ENCODE measurements at regions not wholly inside any gene's neighbourhood (a gene's known extent, or its start where the extent isn't known, plus 50 kb on each side); places are given as distances from the start of the nearest gene placed in this dataset.
"Not testable (repeated sequence)": the region's sequence is repeated elsewhere in the genome, so short reads cannot be mapped to it uniquely, and the experiment has no call there.

DNA sequence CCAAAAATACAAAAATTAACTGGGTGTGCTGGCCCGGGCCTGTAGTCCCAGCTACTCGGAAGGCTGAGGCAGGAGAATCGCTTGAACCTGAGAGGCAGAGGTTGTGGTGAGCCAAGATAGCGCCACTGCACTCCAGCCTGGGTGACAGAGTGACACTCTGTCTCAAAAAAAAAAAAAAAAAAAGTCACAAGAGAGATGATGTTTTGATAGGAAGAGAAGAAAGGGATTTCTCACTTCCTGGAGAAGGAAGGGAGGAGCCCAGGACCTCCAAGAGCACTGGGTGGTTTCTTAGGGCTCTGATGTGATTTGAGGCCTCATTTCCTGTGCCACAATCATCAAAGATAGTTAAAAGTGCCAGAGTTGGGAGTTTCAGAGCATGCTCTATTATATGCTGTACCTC lies 1048.3 kb downstream of the BCL11B start:
- DNase-seq: not testable (repeated sequence)

DNA sequence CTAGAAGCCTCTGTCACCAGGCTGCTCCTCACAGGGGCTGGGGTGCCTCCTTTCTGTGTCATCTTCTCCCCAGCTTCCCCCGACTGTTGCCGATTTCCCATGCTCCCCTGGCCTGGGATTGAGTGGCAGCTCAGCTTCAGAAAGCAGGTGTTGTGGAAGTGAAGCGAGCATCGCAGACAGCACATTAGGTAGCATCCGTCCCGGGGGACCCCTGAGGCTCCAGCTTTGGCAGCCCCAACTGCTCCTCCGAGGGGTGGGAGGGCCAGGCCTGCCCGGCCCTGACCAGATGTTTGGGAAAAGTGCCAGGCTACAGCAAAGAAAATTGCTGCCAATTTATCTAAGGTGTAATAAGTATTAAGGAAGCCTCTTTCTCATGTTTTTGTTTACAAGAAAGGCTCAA lies 1045.6 kb downstream of the BCL11B start:
- no peak for DNase-seq

GRCh38 chr14:98227000-98227726 lies 1044.8 kb downstream of the BCL11B start:
- DNase-seq: no peak

DNA sequence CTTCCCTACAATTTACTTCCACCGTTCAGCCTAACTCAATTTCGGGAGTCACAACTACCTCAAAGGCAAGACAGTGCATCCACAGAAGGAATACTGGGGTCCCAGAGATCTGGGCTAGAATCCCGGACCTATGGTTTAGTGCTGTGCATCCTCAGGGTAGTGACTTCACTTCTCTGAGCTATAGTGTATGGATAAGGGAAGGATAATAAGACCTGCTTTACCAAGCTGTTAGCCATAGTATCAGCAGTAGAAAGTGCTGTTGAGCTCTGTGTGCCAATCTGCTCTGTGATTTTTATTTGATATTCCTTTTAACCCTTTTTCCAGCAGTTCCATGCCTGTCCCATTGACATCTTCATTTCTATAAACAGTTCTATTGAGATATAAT lies 1044.3 kb downstream of the BCL11B start:
- DNase-seq: no peak

DNA sequence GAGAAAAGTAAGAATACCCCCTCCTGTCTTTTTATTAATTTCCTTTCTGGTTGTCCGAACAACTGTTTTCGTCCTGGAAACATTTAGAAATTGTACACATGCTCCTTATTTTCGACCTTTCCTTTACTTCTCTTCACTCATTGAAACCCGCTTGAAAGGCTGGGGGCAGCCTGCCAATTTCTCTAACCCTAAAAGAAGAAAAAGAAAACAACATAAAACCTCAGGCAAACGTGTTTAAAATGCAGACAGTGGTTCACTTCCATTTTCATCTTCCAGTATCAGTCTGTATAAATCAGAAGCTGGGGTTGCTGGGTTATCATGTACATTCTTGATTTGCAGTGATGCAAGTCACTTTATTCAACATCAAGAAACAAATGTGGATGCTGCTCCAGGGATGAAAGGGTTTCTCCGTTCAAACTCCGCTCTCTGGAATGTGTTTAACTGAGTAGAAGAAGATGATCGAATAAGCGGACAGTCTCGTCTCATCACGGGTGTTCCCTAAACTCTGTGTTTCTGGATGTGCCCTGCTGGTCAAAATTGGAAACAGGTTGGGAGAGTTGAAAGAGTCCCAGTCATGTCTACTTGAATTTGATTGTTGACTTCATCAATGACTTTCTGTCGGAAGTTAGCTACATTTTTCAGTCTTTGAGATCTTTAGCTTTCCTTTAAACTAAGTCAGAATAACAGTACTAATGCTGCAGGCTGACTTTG lies 1042.2 kb downstream of the BCL11B start:
- DNase-seq: no peak

- DNase-seq: no peak
Measured at GRCh38 chr14:98230411-98230810, 1041.6 kb downstream of the BCL11B start.

DNA sequence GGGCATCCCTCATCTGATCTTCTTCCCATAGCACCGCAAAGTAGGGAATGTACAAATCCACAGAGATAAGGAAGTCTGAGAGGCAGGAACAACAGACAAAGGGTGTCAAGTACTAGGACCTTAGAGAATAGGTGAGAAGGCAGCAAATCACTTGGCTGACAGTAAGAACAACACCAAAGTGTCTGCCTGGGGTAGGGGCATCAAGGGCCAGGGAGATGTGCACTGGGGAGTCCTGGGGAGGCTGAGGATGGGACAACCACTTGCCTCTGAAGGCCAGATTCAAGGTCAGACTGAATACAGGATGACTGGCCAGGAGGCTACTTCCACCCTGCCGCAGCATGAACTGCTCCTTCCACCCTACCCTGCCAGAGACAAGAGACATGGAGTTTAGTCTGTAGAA lies 1040.8 kb downstream of the BCL11B start:
- DNase-seq: no peak

GRCh38 chr14:98233656-98234055 lies 1038.3 kb downstream of the BCL11B start:
- DNase-seq: no peak

- DNase-seq: no peak
Measured at GRCh38 chr14:98234208-98234607, 1037.8 kb downstream of the BCL11B start.

- DNase-seq: no peak
Measured at GRCh38 chr14:98236314-98236713, 1035.7 kb downstream of the BCL11B start.

DNA sequence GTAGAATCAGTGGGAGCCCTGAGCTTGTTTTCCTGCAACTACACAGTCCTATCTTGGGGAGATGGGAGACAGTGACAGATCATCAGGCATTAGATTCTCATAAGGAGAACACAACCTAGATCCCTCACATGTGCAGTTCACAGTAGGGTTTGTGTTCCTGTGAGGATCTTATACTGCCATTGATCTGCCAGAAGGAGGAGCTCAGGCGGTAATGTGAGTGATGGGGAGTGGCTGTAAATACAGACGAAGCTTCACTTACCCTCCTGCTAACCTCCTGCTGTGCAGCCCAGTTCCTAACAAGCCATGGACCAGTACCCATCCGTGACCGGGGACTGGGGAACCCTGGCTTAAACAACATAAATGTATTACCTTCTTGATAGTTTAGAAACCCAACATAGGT lies 1034.1 kb downstream of the BCL11B start:
- DNase-seq: no peak

- DNase-seq: no peak
Measured at GRCh38 chr14:98240376-98240775, 1031.6 kb downstream of the BCL11B start.

DNA sequence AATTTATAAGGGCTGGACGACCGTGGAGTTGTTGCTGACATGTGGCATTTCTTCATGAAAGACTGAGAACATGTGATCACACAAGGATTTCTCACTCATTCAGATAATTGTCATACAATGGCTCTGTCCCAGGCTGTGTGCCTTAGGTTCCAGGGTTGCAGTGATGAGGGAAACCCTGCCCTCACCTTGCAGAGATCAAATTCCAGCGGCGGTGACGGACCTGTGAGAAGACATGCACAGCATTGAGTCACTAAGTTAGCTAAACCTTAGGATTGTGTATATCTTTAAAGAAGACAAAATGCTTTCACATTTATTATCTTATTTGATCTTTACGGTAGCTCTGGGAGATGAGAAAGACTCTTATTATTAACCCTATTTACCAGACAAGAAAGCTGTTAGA lies 1029.1 kb downstream of the BCL11B start:
- no peak for DNase-seq

- no peak for DNase-seq
Measured at GRCh38 chr14:98243332-98243731, 1028.7 kb downstream of the BCL11B start.

DNA sequence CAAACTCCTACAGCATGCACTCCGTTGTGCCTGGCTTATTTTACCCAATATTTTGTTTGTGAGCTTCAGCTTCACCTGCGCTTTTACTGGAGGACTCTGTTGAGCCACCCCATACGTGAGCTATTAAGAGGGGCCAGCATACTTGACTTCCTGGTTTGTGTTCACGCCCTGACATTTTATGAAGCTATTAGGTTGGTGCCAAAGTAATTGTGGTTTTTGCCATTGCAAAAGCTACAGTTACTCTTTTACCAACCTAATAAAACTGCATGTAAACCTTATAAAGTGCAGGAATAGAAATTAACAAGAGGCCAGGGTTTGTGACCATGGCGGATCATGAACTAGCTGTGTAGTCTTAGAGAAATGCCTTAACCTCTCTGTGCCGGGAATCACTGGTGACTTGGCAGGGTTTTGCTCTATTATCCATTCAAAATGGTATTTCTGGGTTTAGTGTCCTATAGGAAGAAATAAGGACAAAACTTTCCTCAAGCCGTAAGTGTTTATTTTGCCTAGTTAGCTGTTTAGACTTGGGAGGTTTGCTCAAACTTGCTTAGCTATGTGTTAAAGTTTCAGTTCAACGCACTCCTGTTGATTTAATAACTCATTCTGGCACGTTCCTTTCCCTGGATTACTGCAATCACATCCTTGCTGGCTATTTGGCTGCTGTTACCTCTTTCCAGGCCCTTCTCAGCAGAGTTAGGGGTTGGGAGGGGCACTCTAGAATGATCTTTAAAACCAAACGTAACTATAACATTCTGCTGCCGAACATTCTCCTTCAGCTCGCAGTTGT lies 1027.6 kb downstream of the BCL11B start:
- no peak for DNase-seq

GRCh38 chr14:98244966-98245569 lies 1026.9 kb downstream of the BCL11B start:
- no peak for DNase-seq

- no peak for DNase-seq
Measured at GRCh38 chr14:98249057-98249456, 1022.9 kb downstream of the BCL11B start.

DNA sequence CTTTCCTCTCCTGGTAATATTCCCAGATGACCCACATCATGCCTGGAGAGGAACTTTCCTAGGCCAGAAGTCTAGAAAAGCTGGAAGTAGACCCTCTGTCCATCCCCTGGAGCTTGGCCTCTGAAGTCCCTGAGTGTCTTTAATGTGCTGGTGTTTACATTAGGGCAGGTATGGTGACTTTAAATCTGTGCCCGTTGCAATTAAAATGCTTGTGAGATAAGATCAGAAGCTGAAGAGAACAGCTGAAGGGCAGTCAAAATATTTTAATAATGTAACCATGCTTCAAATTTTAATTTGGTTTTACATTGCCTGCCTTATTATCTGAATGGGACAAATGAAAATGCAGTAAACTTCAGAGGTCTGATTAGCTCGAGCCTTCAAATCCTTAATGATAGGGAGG lies 1022.5 kb downstream of the BCL11B start:
- DNase-seq: no peak

GRCh38 chr14:98252820-98253219 lies 1019.2 kb downstream of the BCL11B start:
- no peak for DNase-seq

GRCh38 chr14:98259881-98260280 lies 1012.1 kb downstream of the BCL11B start:
- DNase-seq: no peak

DNA sequence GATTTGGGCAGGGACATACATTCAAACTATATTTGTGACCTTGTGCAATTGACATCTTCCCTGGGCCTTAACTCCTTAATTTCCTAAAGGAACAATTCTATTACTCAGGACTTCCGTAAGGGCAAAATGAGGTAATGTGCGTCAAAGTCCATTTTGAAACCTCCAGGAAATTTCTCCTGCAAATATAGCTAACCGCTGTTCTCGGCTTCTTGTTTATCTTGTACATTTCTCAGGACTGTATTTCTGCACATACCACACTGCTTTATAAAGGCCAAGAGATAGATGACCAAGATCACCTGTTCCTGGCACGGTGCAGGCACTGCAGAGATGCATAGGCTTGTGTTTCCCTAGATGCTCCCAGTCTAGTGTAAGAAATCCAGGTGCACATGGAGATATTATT lies 1009.4 kb downstream of the BCL11B start:
- no peak for DNase-seq

DNA sequence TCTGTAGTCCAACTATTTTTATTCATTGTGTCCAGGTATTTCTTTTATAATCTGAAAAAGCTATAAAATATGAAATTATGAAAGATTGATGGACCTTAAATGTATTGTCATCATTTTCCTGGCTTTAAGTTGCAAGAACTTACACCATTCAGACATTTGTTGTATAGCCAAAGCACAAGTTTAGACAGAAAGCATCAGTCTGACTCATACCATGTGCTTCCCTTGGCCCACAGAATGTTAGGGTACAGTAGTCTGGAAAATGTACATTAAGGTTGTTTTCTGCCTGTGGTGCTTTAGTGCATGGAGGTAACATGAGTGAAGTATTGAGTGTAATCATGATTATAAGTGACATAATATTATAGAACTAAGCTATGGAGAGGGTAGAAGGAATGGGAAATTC lies 1002.5 kb downstream of the BCL11B start:
- no peak for DNase-seq

GRCh38 chr14:98270201-98270600 lies 1001.8 kb downstream of the BCL11B start:
- DNase-seq: no peak

- DNase-seq: no peak
Measured at GRCh38 chr14:98274596-98274995, 997.4 kb downstream of the BCL11B start.
